ENCODE measurements at regions not wholly inside any gene's neighbourhood (a gene's known extent, or its start where the extent isn't known, plus 50 kb on each side); places are given as distances from the start of the nearest gene placed in this dataset.

- TF ChIP-seq HOXB13 (CRISPR knock-in tag; IDR thresholded peaks at IDR 0.05; ENCODE audit: low read depth), result no peak
Observed at GRCh38 chr5:3845230-3845629, 249.6 kb downstream of the IRX1 start (continued).

GRCh38 chr5:3852161-3852916, 256.7 kb downstream of the IRX1 start:
- CTCF ChIA-PET, result no interaction called here
- POLR2A ChIA-PET, result no interaction called here
- TF ChIP-seq ESRRA (IDR thresholded peaks at IDR 0.05; ENCODE audit: borderline replicate concordance, low read length) (no peak), EHMT2 (IDR thresholded peaks at IDR 0.05; ENCODE audit: low read depth) (no peak), SREBF2 (IDR thresholded peaks at IDR 0.05) (no peak), KDM5A (IDR thresholded peaks at IDR 0.05) (no peak), RCOR1 (IDR thresholded peaks at IDR 0.05; ENCODE audit: low read depth, low read length) (no peak)
- Histone ChIP-seq H3K9me3 (no peaks in the 10 kb centered on the region), H3K4me3 (no peak overlapping the region), H3K4me2 (no peak overlapping the region), H3K4me1 (no peaks in the 10 kb centered on the region), H3K27ac (no peak overlapping the region)
- DNase-seq (ENCODE audit: low read depth in 1 of 2, low spot score in 1 of 2) (no peak), FAIRE-seq (no peak), ATAC-seq (no peak)
- 25% methylated on average over 13 of the region's 13 CpGs for whole genome bisulfite sequencing (ENCODE audit: missing lambda C conversion rate)

GRCh38 chr5:3853362-3853761, 257.7 kb downstream of the IRX1 start:
- H3K27ac ChIP-seq, result no peak overlapping the region
- no peak for ATAC-seq
- FAIRE-seq, result no peak

GRCh38 chr5:3854188-3854821, 258.7 kb downstream of the IRX1 start:
- TF ChIP-seq SMC3 (IDR thresholded peaks at IDR 0.05), result no peak
- TF ChIP-seq MAFK (IDR thresholded peaks at IDR 0.05; ENCODE audit: partially characterized antibody), result no peak
- TF ChIP-seq FOSB (CRISPR knock-in tag; IDR thresholded peaks at IDR 0.05), result no peak
- TF ChIP-seq EHF (CRISPR knock-in tag; IDR thresholded peaks at IDR 0.05), result no peak
- TF ChIP-seq SREBF2 (IDR thresholded peaks at IDR 0.05), result no peak
- TF ChIP-seq HOXB5 (CRISPR knock-in tag; IDR thresholded peaks at IDR 0.05), result no peak
- no peak for TF ChIP-seq REST (IDR thresholded peaks at IDR 0.05)
- TF ChIP-seq RFX5 (IDR thresholded peaks at IDR 0.05), result no peak
- TF ChIP-seq TP53 (CRISPR knock-in tag; IDR thresholded peaks at IDR 0.05), result no peak
- no peak for TF ChIP-seq ZNF302 (CRISPR knock-in tag; IDR thresholded peaks at IDR 0.05)
- no peak for TF ChIP-seq EP300 (IDR thresholded peaks at IDR 0.05)
- no peak for TF ChIP-seq MAX (IDR thresholded peaks at IDR 0.05)
- no peak for TF ChIP-seq TFCP2L1 (CRISPR knock-in tag; IDR thresholded peaks at IDR 0.05)
- TF ChIP-seq EHMT2 (IDR thresholded peaks at IDR 0.05; ENCODE audit: low read depth), result no peak
- WGBS (ENCODE audit: missing lambda C conversion rate), result 49% methylated on average over 15 of the region's 30 CpGs
- CTCF ChIA-PET, result no interaction called here
- ATAC-seq (no peak), DNase-seq (ENCODE audit: low read depth in 1 of 2, low spot score in 1 of 2) (no peak), FAIRE-seq (no peak)
- Histone ChIP-seq H3K4me3 (no peak overlapping the region), H3K9me3 (no peaks in the 10 kb centered on the region), H3K27ac (no peak overlapping the region), H3K4me1 (no peaks in the 10 kb centered on the region), H3K4me2 (no peak overlapping the region)
- POLR2A ChIA-PET, result no interaction called here

More at GRCh38 chr5:3853362-3853761, 257.7 kb downstream of the IRX1 start:
- Histone ChIP-seq H3K4me3 (no peak overlapping the region), H3K4me2 (no peak overlapping the region), H3K4me1 (no peaks in the 10 kb centered on the region), H3K9me3 (no peaks in the 10 kb centered on the region)
- TF ChIP-seq MAFK (IDR thresholded peaks at IDR 0.05; ENCODE audit: partially characterized antibody), result no peak
- no peak for TF ChIP-seq GATA3 (IDR thresholded peaks at IDR 0.05; ENCODE audit: borderline replicate concordance)
- TF ChIP-seq EHMT2 (IDR thresholded peaks at IDR 0.05; ENCODE audit: low read depth), result no peak
- no peak for TF ChIP-seq CHD4 (IDR thresholded peaks at IDR 0.05; ENCODE audit: borderline replicate concordance)
- no peak for TF ChIP-seq KDM5A (IDR thresholded peaks at IDR 0.05)
- DNase-seq (ENCODE audit: low read depth in 1 of 2, low spot score in 1 of 2), result no peak
- CTCF ChIA-PET, result no interaction called here
- 47% methylated on average over 11 of the region's 11 CpGs for WGBS (ENCODE audit: missing lambda C conversion rate)
- POLR2A ChIA-PET, result no interaction called here
